NCI-H226 (cell line): ENCODE measurements at regions not wholly inside any gene's neighbourhood (a gene's known extent, or its start where the extent isn't known, plus 50 kb on each side); places are given as distances from the start of the nearest gene placed in this dataset.
"Not testable (repeated sequence)": the region's sequence is repeated elsewhere in the genome, so short reads cannot be mapped to it uniquely, and the experiment has no call there.

Experiments
- DNase-seq: peaks from one replicate; pipeline ENCODE4 v3.0.0-alpha.2; 2015

GRCh38 chr5:23223846-23224245 lies 283.6 kb upstream of the PRDM9 start:
- DNase-seq: peak; percentile 42

- DNase-seq: no peak
These were observed 285.6 kb upstream of the PRDM9 start for GRCh38 chr5:23221831-23222230.

GRCh38 chr5:23217159-23217558 lies 290.2 kb upstream of the PRDM9 start:
- no peak for DNase-seq

GRCh38 chr5:23216345-23216744 lies 291.1 kb upstream of the PRDM9 start:
- no peak for DNase-seq

- peak; percentile 55 for DNase-seq
These were observed 298.4 kb upstream of the PRDM9 start for GRCh38 chr5:23208959-23209431.

GRCh38 chr5:23204111-23204510 lies 303.3 kb upstream of the PRDM9 start:
- DNase-seq: no peak

GRCh38 chr5:23169660-23170416 lies 316.7 kb upstream of the CDH12 start:
- DNase-seq: no peak

- DNase-seq: no peak
These were observed 311.8 kb upstream of the CDH12 start for GRCh38 chr5:23164971-23165370.

GRCh38 chr5:23158179-23158578 lies 305.0 kb upstream of the CDH12 start:
- DNase-seq: no peak

GRCh38 chr5:23157716-23158115 lies 304.6 kb upstream of the CDH12 start:
- no peak for DNase-seq

- DNase-seq: no peak
These were observed 304.0 kb upstream of the CDH12 start for GRCh38 chr5:23157169-23157568.

- no peak for DNase-seq
These were observed 294.5 kb upstream of the CDH12 start for GRCh38 chr5:23147625-23148024.

- no peak for DNase-seq
These were observed 293.0 kb upstream of the CDH12 start for GRCh38 chr5:23146183-23146582.

- DNase-seq: no peak
These were observed 286.4 kb upstream of the CDH12 start for GRCh38 chr5:23139338-23140171.

- DNase-seq: no peak
These were observed 283.8 kb upstream of the CDH12 start for GRCh38 chr5:23136958-23137357.

- DNase-seq: no peak
These were observed 279.1 kb upstream of the CDH12 start for GRCh38 chr5:23132231-23132630.

- no peak for DNase-seq
These were observed 259.1 kb upstream of the CDH12 start for GRCh38 chr5:23112237-23112636.

- DNase-seq: no peak
These were observed 251.9 kb upstream of the CDH12 start for GRCh38 chr5:23105021-23105420.

- DNase-seq: no peak
These were observed 250.4 kb upstream of the CDH12 start for GRCh38 chr5:23103566-23103965.

GRCh38 chr5:23095418-23095817 lies 242.3 kb upstream of the CDH12 start:
- DNase-seq: not testable (repeated sequence)

- no peak for DNase-seq
These were observed 236.1 kb upstream of the CDH12 start for GRCh38 chr5:23089286-23089685.

- no peak for DNase-seq
These were observed 231.7 kb upstream of the CDH12 start for GRCh38 chr5:23084815-23085214.

- no peak for DNase-seq
These were observed 219.0 kb upstream of the CDH12 start for GRCh38 chr5:23072179-23072578.

- DNase-seq: no peak
These were observed 218.5 kb upstream of the CDH12 start for GRCh38 chr5:23071682-23072081.
